ENCODE measurements at regions not wholly inside any gene's neighbourhood (a gene's known extent, or its start where the extent isn't known, plus 50 kb on each side); places are given as distances from the start of the nearest gene placed in this dataset.

DNA sequence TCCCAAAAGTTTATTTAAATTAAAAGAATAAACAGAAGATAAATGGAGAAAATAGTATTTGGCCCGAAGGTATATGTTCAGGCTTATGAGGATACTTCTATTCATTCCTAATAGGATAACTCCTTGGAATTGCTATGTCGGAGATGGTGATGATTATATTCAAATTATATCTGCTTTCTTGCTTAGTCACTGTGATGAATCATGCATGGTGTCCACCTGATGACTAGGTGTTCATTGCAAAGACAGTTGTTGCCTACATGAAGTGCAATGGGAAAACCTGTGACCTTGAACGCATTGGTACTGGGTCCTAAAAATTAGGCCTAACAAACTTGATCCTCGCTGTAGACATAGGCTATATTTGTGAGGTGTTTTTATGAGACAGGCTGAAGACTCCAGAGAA is 617.3 kb upstream of the ZEB2 start:
- DNase-seq, result no peak

- DNase-seq, result no peak
Observed at GRCh38 chr2:145136702-145137101, 616.8 kb upstream of the ZEB2 start.

DNA sequence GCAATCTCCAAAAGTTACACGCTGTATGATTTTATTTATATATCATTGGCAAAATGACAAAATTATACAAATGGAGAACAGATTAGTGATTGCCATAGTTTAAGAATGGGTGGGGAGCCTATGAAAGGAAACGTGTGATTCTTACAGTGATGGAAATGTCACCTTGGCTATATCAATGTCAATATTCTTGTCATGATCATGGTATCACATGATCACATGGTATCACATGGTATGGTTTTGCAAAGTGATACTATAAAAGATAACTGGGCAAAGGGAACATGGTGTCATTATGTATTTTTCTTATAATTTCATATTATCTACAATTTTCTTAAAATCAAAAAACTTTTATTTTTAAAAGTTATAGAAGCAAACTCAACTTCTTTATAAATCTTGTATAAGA is 606.2 kb upstream of the ZEB2 start:
- DNase-seq, result no peak

GRCh38 chr2:145124085-145124484 is 604.2 kb upstream of the ZEB2 start:
- no peak for DNase-seq

DNA sequence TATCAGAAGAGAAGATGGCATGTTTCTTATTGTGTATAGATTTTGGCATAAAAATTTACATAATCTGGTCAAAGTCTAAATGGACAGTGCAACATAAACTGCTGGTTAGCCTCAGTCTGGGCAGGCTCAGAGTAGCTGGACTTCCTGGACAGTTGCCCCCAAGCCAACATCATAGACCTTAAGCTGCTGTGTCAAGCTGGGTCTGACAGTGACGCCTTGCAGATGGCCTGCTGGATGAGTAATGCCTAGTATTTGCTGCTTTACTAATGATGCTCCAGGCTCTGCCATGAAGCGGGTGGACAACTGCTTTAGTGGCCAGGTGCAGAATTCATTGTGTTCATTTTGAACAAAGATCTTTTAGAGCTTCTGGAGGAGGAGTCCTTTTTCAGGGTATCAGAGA is 603.7 kb upstream of the ZEB2 start:
- no peak for DNase-seq

- no peak for DNase-seq
Observed at GRCh38 chr2:145119225-145119624, 599.3 kb upstream of the ZEB2 start.

DNA sequence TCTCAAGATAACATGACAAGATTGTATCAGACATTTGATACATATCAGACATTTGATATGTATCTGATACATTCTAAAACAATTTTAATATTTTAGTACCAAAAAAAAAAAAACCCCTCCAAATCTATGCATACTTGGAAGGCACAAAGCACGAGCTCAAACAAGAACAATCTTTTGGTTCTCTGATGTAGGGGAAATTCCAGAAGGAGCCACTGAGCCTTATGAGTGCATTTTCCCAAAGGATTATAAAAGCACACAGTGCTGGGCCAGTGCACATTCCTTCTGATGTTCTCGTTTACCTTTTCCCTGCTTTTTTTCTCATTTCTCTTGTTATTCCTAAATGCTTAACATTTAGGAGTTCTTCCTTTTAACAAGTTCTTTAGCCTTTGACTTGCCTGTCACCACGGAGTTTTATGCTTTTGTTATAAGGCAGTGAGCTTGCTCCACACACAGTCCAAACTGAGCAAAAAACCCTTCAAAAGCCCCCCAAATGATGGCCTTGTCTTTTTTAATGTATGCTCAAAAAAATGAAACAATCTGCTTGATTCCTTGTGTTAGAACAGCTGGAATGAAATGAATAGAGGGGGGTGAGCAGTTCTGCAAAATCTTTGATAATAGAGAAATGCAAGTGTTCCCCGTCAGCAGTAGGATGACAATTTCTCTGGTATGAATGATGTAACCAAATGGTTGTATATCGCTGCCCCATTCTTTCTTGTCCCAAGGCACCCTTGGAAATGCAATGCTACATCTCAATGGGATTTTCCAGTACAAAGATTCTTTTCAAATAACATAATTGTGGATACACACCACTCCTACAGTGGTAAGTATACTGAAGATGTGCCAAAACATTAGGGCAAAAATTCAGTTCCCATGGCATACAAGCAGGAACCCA is 597.2 kb upstream of the ZEB2 start:
- DNase-seq, result no peak

- no peak for DNase-seq
Observed at GRCh38 chr2:145116056-145116455, 596.1 kb upstream of the ZEB2 start.

- DNase-seq, result no peak
Observed at GRCh38 chr2:145114726-145115125, 594.8 kb upstream of the ZEB2 start.

DNA sequence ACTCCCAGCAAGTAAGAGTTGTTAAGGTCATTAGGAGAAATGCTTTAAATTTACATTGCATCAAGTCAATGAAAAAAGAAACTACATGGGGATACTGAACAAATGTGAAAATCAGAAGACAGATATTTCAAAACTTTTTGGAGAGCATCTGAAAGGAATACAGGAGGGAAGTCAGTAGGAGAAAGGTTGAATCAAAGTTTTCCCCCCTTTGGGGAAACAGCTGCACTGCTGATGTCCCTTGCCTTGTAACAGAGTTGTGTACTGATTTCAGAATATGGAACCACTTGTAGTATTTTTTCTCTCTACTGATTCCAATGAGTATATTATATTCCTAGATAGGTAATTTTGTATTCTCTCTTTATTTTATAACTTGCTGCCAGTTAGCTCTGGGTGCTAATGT is 592.5 kb upstream of the ZEB2 start:
- DNase-seq, result no peak

- DNase-seq, result no peak
Observed at GRCh38 chr2:145110668-145111356, 590.9 kb upstream of the ZEB2 start.

GRCh38 chr2:145108959-145109710 is 589.2 kb upstream of the ZEB2 start:
- no peak for DNase-seq

DNA sequence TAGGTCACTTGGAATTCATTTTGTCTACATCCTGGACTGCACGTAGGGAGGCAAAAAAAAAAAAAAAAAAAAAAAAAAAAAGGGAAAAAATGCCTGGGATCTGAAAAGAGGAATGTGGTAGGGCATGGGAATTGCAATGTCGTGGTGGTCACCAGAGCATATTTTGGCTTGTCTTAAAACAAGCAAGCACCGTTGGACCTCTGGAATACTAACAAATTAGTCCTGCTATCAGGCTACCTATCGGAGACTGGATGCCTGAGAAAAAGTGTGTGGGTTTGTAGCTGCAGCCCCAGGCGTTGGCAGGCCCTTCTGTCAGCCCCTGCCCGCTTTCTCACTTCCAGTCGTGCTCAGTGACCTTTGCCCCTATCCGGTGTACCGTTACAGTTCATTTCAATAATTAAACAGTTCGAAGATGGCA is 588.5 kb upstream of the ZEB2 start:
- no peak for DNase-seq

GRCh38 chr2:145106293-145106692 is 586.4 kb upstream of the ZEB2 start:
- no peak for DNase-seq

- no peak for DNase-seq
Observed at GRCh38 chr2:145102706-145103105, 582.8 kb upstream of the ZEB2 start.

DNA sequence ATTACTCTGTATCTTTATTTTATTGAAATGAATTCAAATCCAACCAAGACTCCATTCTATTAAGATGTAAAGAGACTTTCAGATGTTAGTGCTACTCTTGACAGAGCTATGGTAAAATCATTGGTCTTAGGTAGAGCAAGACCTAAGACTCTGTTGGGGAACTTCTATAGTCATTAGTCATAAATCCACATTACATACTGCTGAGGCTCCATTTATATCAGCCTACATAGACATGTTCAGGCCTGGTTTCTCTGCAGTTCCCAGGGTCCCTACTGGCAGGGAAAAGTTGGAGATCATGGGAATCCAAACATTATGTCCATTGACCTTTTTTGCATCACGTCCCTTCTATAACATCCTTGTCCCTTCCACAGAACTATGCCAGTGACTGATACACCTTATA is 580.4 kb upstream of the ZEB2 start:
- no peak for DNase-seq

- no peak for DNase-seq
Observed at GRCh38 chr2:145096582-145096981, 576.7 kb upstream of the ZEB2 start.

GRCh38 chr2:145095641-145096435 is 575.9 kb upstream of the ZEB2 start:
- no peak for DNase-seq

DNA sequence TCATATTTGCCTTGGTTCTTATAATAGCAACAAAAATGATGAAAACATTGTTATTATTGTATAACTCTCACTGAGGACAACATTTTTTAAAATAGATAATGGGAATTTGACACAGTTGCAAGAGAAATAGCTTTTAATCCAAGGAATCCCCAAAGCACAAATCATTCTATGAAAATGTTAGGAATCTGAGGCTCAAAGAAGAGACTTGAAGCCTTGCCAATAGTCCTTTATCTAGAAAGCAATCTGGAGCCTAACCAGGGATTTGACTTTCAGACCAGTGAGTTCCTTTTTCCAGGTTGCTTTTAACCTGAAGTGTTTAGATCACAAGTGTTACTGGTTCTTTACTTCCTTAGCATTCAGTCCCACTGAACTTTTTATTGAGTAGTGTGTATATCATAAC is 574.5 kb upstream of the ZEB2 start:
- no peak for DNase-seq

DNA sequence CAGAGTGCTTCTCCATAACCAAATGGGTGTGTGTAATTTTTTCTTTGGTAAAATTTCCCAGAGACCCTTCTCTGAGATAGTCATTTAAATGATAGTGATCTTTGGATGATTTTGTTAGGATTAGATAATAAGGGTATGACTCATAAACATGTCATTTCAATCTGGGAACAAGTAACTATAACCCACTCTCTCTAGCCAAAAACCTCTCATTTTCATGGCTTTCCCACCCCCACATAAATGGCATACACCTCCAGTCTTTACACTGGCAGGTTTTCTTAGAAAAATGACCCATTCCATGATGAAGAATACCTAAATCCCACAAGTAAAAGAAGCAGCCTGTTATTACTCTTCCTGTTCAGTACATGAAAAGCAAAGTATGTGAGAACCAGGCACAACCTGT is 572.0 kb upstream of the ZEB2 start:
- no peak for DNase-seq

DNA sequence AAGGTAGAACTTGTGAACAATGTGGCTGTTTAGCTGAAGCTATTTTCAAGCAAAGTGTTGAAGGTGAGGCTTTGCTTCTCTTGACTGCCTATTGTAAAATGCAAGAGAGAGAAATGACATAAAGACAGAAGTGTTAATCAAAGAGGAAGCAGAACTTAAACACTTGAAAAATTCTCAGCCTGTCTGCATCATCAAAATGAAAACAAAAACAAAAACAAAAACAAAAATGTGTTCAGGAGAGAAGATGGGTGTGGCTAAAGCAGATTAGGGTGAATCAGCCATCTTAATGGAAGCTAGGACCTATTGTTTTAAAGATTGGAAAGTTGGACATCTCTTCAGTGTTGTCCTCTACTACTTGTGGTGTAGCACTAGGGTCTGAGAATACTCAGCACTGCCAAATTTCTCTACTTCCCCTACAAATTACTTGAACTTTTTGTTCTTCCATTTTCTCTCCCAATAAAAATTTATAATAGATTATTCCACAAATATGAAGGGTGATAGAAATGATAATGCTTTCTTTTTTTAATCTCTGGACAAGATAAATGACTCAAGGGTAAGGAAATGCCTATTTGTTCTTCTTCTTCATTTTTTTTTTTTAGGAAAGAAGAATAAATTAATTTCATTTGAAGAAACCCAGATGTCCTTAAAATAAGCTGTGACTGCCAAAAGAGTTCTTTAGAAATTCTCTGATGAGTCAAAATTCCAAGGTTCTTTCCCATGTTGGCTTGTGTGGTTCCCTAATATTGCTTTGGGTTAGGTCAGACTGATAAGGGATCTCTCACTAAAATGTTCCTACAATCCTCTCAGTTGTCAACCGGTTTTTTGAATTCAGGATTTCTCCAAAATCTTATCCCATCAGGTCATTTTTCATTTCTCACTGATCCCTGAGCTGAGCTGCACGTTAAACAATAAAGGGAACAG is 571.2 kb upstream of the ZEB2 start:
- no peak for DNase-seq

DNA sequence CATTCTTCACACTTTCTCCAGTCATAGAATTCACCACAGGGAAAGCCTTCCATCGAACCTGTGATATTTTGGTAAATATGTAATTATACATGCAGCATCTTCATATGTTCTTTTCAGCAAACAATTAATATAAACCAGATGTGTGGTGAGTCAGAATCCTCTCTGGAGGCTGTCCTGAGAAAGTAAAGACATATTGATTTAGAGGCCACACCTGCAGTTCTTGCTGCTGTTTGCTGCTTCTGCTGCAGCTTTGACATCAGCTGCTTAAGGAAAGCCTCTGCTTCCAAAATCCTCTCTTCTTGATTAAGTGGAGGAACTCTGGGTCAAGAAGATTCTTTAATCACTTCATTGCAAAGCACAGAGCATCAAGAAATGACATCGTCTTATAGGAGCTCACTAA is 568.8 kb upstream of the ZEB2 start:
- DNase-seq, result no peak
